H1 (cell line): ENCODE measurements at regions not wholly inside any gene's neighbourhood (a gene's known extent, or its start where the extent isn't known, plus 50 kb on each side); places are given as distances from the start of the nearest gene placed in this dataset.

Experiments
- CTCF ChIA-PET: fragments of 300-600 bp; sonication (Branson Sonifier 250); formaldehyde crosslinking; loops from one replicate; lab custom pipeline; 2021; ENCODE audit not compliant: partially characterized antibody; lab: Charles Lee
- POLR2A ChIA-PET: fragments of 300-600 bp; sonication (Branson Sonifier 250); formaldehyde crosslinking; loops from one replicate; lab custom pipeline; 2021; ENCODE audit warnings: inconsistent platforms; ENCODE audit not compliant: partially characterized antibody; lab: Charles Lee
- DNase-seq, 2 experiments: peaks; one replicate each; pipeline versions ENCODE4 v3.0.0 to v3.0.0-alpha.2; 2010 to 2022; ENCODE audit warnings: low spot score in 2 of 2, low read depth in 1 of 2, mixed read lengths in 1 of 2
- FAIRE-seq: peaks from 2 replicates; lab custom pipeline; 2011; peaks lifted over from hg19 to GRCh38; lab: Jason Lieb, UNC
- H2AFZ ChIP-seq: 2 replicates; pipeline ENCODE4 v1.8.1; 2012; ENCODE audit warnings: low read length, inconsistent platforms
- H2AK5ac ChIP-seq: 2 replicates; pipeline ENCODE4 v1.6.1; 2013; ENCODE audit warnings: low read depth, low read length
- H2BK120ac ChIP-seq: replicated peaks from 2 replicates; pipeline ENCODE3; 2013; ENCODE audit warnings: low read depth, low read length, inconsistent platforms
- H2BK12ac ChIP-seq: 2 replicates; pipeline ENCODE4 v1.6.1; 2013; ENCODE audit warnings: low read depth, low read length
- H2BK15ac ChIP-seq: 2 replicates; pipeline ENCODE4 v1.6.1; 2013; ENCODE audit warnings: low read length
- H2BK20ac ChIP-seq: 2 replicates; pipeline ENCODE4 v1.6.1; 2013; ENCODE audit warnings: low read length
- H2BK5ac ChIP-seq: 2 replicates; pipeline ENCODE4 v1.6.1; 2013; ENCODE audit warnings: low read depth, low read length
- H3K14ac ChIP-seq: 2 replicates; pipeline ENCODE4 v1.6.1; 2013; ENCODE audit warnings: inconsistent platforms; ENCODE audit not compliant: insufficient read length
- H3K18ac ChIP-seq: 2 replicates; pipeline ENCODE4 v1.6.1; 2013; ENCODE audit warnings: low read length; ENCODE audit errors: extremely low read depth
- H3K23ac ChIP-seq: 2 replicates; pipeline ENCODE4 v1.6.1; 2013; ENCODE audit warnings: inconsistent platforms; ENCODE audit not compliant: insufficient read length
- H3K23me2 ChIP-seq: 2 replicates; pipeline ENCODE4 v1.6.1; 2013; ENCODE audit warnings: low read depth, low read length
- H3K27ac ChIP-seq: 2 replicates; pipeline ENCODE4 v1.6.1; 2011; ENCODE audit warnings: low read depth, low read length, inconsistent platforms
- H3K27me3 ChIP-seq, 4 experiments: replicated peaks in 1 of 4; 1 replicate in 1 of 4; 2 replicates in 3 of 4; pipeline versions ENCODE4 v1.6.1 to v1.8.1; 2011 to 2013; ENCODE audit warnings: low read length in 3 of 4, mild to moderate bottlenecking in 3 of 4, inconsistent platforms in 2 of 4, mixed read lengths in 2 of 4, moderate library complexity in 1 of 4; ENCODE audit not compliant: control insufficient read depth in 3 of 4, insufficient read depth in 3 of 4; ENCODE audit errors: extremely low read depth in 1 of 4
- H3K36me3 ChIP-seq, 4 experiments: 2 replicates each; pipeline versions ENCODE4 v1.6.1 to v1.8.1; 2011 to 2013; ENCODE audit warnings: mild to moderate bottlenecking in 4 of 4, low read length in 3 of 4, moderate library complexity in 2 of 4, control low read depth in 1 of 4, inconsistent platforms in 1 of 4; ENCODE audit not compliant: insufficient read depth in 4 of 4, control insufficient read depth in 2 of 4
- H3K4ac ChIP-seq: replicated peaks from 2 replicates; pipeline ENCODE3; 2013; ENCODE audit warnings: low read length, low read depth, mixed read lengths, inconsistent platforms; ENCODE audit not compliant: insufficient read length
- H3K4me1 ChIP-seq, 4 experiments: replicated peaks in 1 of 4; 1 replicate in 1 of 4; 2 replicates in 3 of 4; pipeline versions ENCODE4 v1.6.1 to v1.8.1; 2011 to 2013; ENCODE audit warnings: low read length in 3 of 4, inconsistent platforms in 2 of 4, mixed read lengths in 1 of 4; ENCODE audit not compliant: insufficient read depth in 4 of 4, control insufficient read depth in 3 of 4
- H3K4me2 ChIP-seq, 2 experiments: 2 replicates each; pipeline versions ENCODE4 v1.6.1 to v1.8.1; 2011 to 2013; ENCODE audit warnings: low read depth in 2 of 2, low read length in 2 of 2, control low read depth in 1 of 2, inconsistent platforms in 1 of 2, mild to moderate bottlenecking in 1 of 2; ENCODE audit not compliant: insufficient read depth in 1 of 2
- H3K4me3 ChIP-seq, 4 experiments: fragments of 200-600, 300-600 bp in 1 of 4; sonication (generic), shearing (Covaris generic), sonication (Bioruptor Twin) in 1 of 4; 2 replicates each; pipeline versions ENCODE4 v1.5.1 to v1.8.1; 2011 to 2016; ENCODE audit warnings: low read length in 4 of 4, low read depth in 3 of 4, control low read depth in 2 of 4, inconsistent platforms in 2 of 4, mild to moderate bottlenecking in 2 of 4, mixed read lengths in 1 of 4, moderate library complexity in 1 of 4; ENCODE audit not compliant: insufficient read depth in 2 of 4; ENCODE audit errors: extremely low read depth in 1 of 4
- H3K56ac ChIP-seq: replicated peaks from 2 replicates; pipeline ENCODE3; 2013; ENCODE audit warnings: low read depth, mild to moderate bottlenecking, mixed read lengths, low read length, inconsistent platforms; ENCODE audit not compliant: insufficient read length
- H3K79me1 ChIP-seq: 2 replicates; pipeline ENCODE4 v1.6.1; 2013; ENCODE audit warnings: low read depth, low read length, control low read depth
- H3K79me2 ChIP-seq, 2 experiments: 2 replicates each; pipeline versions ENCODE4 v1.6.1 to v1.8.1; 2012 to 2013; ENCODE audit warnings: low read length in 2 of 2, mild to moderate bottlenecking in 2 of 2, inconsistent platforms in 1 of 2; ENCODE audit not compliant: insufficient read depth in 2 of 2, control insufficient read depth in 1 of 2
- H3K9ac ChIP-seq, 4 experiments: replicated peaks in 1 of 4; 1 replicate in 1 of 4; 2 replicates in 3 of 4; pipeline versions ENCODE4 v1.6.1 to v1.8.1; 2011 to 2013; ENCODE audit warnings: low read depth in 3 of 4, low read length in 3 of 4, control low read depth in 2 of 4, mild to moderate bottlenecking in 2 of 4, moderate library complexity in 2 of 4, inconsistent platforms in 1 of 4; ENCODE audit errors: extremely low read depth in 1 of 4
- H3K9me3 ChIP-seq, 2 experiments: 2 replicates each; pipeline versions ENCODE4 v1.6.1 to v1.8.1; 2012 to 2013; ENCODE audit warnings: mild to moderate bottlenecking in 2 of 2, moderate library complexity in 2 of 2, control low read depth in 1 of 2, inconsistent platforms in 1 of 2, low read depth in 1 of 2, low read length in 1 of 2, mixed read lengths in 1 of 2; ENCODE audit not compliant: insufficient read depth in 2 of 2
- H4K20me1 ChIP-seq, 2 experiments: replicated peaks in 1 of 2; 2 replicates each; pipeline versions ENCODE3 to v1.8.1; 2011 to 2013; ENCODE audit warnings: inconsistent platforms in 2 of 2, low read length in 2 of 2, mild to moderate bottlenecking in 1 of 2; ENCODE audit not compliant: insufficient read depth in 2 of 2, control insufficient read depth in 1 of 2
- H4K5ac ChIP-seq: 2 replicates; pipeline ENCODE4 v1.6.1; 2013; ENCODE audit warnings: low read length, low read depth, mixed read lengths, inconsistent platforms; ENCODE audit not compliant: insufficient read length
- H4K8ac ChIP-seq: 2 replicates; pipeline ENCODE4 v1.8.0; 2013; ENCODE audit warnings: mild to moderate bottlenecking, moderate library complexity, low read length, inconsistent platforms; ENCODE audit not compliant: insufficient read depth; ENCODE audit errors: extremely low read depth
- H4K91ac ChIP-seq: replicated peaks from 2 replicates; pipeline ENCODE3; 2013; ENCODE audit warnings: low read length, mixed read lengths, inconsistent platforms; ENCODE audit not compliant: insufficient read length
- CHD7 ChIP-seq: fragments of 300-600 bp; sonication (generic); IDR thresholded peaks from 2 replicates; pipeline ENCODE4 v1.7.1; 2012; ENCODE audit warnings: low read length, moderate library complexity, mild to moderate bottlenecking, inconsistent platforms; ENCODE audit not compliant: insufficient replicate concordance
- WGBS, 2 experiments: shearing (Covaris generic) in 1 of 2; methylation state at CpG; one replicate each; pipeline versions ENCODE4 v1.1.6 to v1.1.7; 2013 to 2015; ENCODE audit warnings: low lambda C conversion rate in 2 of 2, mixed read lengths in 2 of 2, inconsistent platforms in 1 of 2, low coverage in 1 of 2, missing lambda C conversion rate in 1 of 2; ENCODE audit not compliant: insufficient replicate concordance in 2 of 2, insufficient coverage in 1 of 2, insufficient read length in 1 of 2; ENCODE audit errors: extremely low coverage in 1 of 2, missing lambda C conversion rate in 1 of 2; 5-methylcytosine and 5-hydroxymethylcytosine counted together

DNA sequence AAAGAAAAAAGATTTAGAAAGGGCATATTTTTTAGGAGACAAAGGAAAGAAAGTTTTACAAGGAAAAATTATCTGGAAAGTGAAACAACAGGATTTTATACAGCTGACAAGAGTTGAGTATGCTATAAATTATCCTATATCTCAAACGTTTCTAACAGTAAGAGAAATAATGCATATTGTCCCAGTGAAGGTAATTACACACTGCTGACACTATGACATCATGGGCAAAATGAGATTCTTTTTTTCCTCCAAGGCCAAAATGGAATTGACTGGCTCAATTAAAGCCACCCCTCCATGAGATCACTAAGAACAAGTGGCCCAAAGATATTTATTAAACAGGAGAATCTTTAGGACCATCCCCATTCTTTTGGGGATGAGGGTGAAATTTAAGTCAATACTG lies 72.0 kb upstream of the CDIN1 start:
- Histone ChIP-seq H4K20me1 (no peaks in the 10 kb centered on the region), H4K8ac (no peak overlapping the region), H2BK12ac (no peak overlapping the region), H3K9ac (no peak overlapping the region), H2BK15ac (no peak overlapping the region), H4K91ac (no peak overlapping the region), H3K79me2 (no peaks in the 10 kb centered on the region), H2BK20ac (no peak overlapping the region), H2AK5ac (no peak overlapping the region), H3K23ac (no peak overlapping the region), H3K4ac (no peak overlapping the region), H3K14ac (no peak overlapping the region), H3K36me3 (no peaks in the 10 kb centered on the region), H2AFZ (no peak overlapping the region), H2BK5ac (no peak overlapping the region), H3K4me2 (no peak overlapping the region), H3K27ac (no peak overlapping the region), H3K4me3 (no peak overlapping the region), H2BK120ac (no peak overlapping the region), H3K9me3 (no peaks in the 10 kb centered on the region), H3K23me2 (no peaks in the 10 kb centered on the region), H3K27me3 (no peaks in the 10 kb centered on the region), H3K79me1 (no peaks in the 10 kb centered on the region), H4K5ac (no peak overlapping the region), H3K4me1 (no peaks in the 10 kb centered on the region), H3K56ac (no peak overlapping the region), H3K18ac (no peak overlapping the region)
- ChIA-PET CTCF (no interaction called here), POLR2A (no interaction called here)
- FAIRE-seq (no peak), DNase-seq (no peak)
- 72% methylated on average over 1 of the region's 1 CpG; no CpG with 5 or more reads in 1 of the 2 experiments for WGBS, 2 experiments
- no peak for TF ChIP-seq CHD7
